Karpas-422 (cell line): ENCODE measurements at regions not wholly inside any gene's neighbourhood (a gene's known extent, or its start where the extent isn't known, plus 50 kb on each side); places are given as distances from the start of the nearest gene placed in this dataset.

Experiments used
- DNase-seq: peaks from one replicate; pipeline ENCODE4 v3.0.0-alpha.2; 2015
- H2AFZ ChIP-seq: fragments of 200-600 bp; sonication (generic); 2 replicates; pipeline ENCODE4 v1.6.1; 2014; ENCODE audit warnings: antibody characterized with exemption, low read length, mixed read lengths
- H3K27ac ChIP-seq: fragments of 200-600 bp; sonication (generic); 2 replicates; pipeline ENCODE4 v1.5.1; 2014; ENCODE audit warnings: mild to moderate bottlenecking, low read length, moderate library complexity
- H3K27me3 ChIP-seq: fragments of 200-600 bp; sonication (generic); 2 replicates; pipeline ENCODE4 v1.6.1; 2014; ENCODE audit warnings: low read length, mixed read lengths
- H3K36me3 ChIP-seq: fragments of 200-600 bp; sonication (generic); 2 replicates; pipeline ENCODE4 v1.6.1; 2014; ENCODE audit warnings: low read length, mixed read lengths; ENCODE audit not compliant: insufficient read depth
- H3K4me1 ChIP-seq: fragments of 200-600 bp; sonication (generic); 2 replicates; pipeline ENCODE4 v1.6.1; 2014; ENCODE audit warnings: mild to moderate bottlenecking, low read length, mixed read lengths
- H3K4me2 ChIP-seq: fragments of 200-600 bp; sonication (generic); 2 replicates; pipeline ENCODE4 v1.6.1; 2014; ENCODE audit warnings: low read length, low read depth, mild to moderate bottlenecking; ENCODE audit not compliant: poor library complexity, severe bottlenecking
- H3K4me3 ChIP-seq: fragments of 200-600 bp; sonication (generic); 2 replicates; pipeline ENCODE4 v1.5.1; 2014; ENCODE audit warnings: mild to moderate bottlenecking, antibody characterized with exemption, low read length, mixed read lengths
- H3K79me2 ChIP-seq: fragments of 200-600 bp; sonication (generic); 2 replicates; pipeline ENCODE4 v1.6.1; 2014; ENCODE audit warnings: mild to moderate bottlenecking, low read length, mixed read lengths
- H3K9ac ChIP-seq: fragments of 200-600 bp; sonication (generic); 2 replicates; pipeline ENCODE4 v1.6.0; 2014; ENCODE audit warnings: low read length
- H3K9me2 ChIP-seq: fragments of 200-600 bp; sonication (generic), shearing (Covaris generic); replicated peaks from 2 replicates; pipeline ENCODE4 v1.6.0; 2014; ENCODE audit warnings: mild to moderate bottlenecking, low read length, moderate library complexity; ENCODE audit not compliant: insufficient read depth
- H3K9me3 ChIP-seq: fragments of 300-700, 200-600 bp; sonication (generic); 2 replicates; pipeline ENCODE4 v1.6.1; 2014; ENCODE audit warnings: low read length, mixed read lengths
- H4K20me1 ChIP-seq: fragments of 200-600 bp; sonication (generic); 2 replicates; pipeline ENCODE4 v1.6.1; 2014; ENCODE audit warnings: mild to moderate bottlenecking, antibody characterized with exemption, low read length, low read depth; ENCODE audit not compliant: insufficient read depth

- H2AFZ ChIP-seq = no peak overlapping the region
- no peak overlapping the region for H3K4me3 ChIP-seq
- no peaks in the 10 kb centered on the region for H3K27me3 ChIP-seq
- no peaks in the 10 kb centered on the region for H3K9me3 ChIP-seq
- no peaks in the 10 kb centered on the region for H3K9me2 ChIP-seq
- H3K79me2 ChIP-seq = no peaks in the 10 kb centered on the region
- no peaks in the 10 kb centered on the region for H3K4me1 ChIP-seq
- DNase-seq = no peak
- H3K27ac ChIP-seq = no peak overlapping the region
- no peaks in the 10 kb centered on the region for H4K20me1 ChIP-seq
- no peaks in the 10 kb centered on the region for H3K36me3 ChIP-seq
- H3K9ac ChIP-seq = no peak overlapping the region
- H3K4me2 ChIP-seq = no peak overlapping the region
Observed at GRCh38 chr4:114091546-114091945, 112.1 kb upstream of the ARSJ start.

GRCh38 chr4:114093221-114093715 is 113.8 kb upstream of the ARSJ start:
- DNase-seq = no peak
- H3K79me2 ChIP-seq = no peaks in the 10 kb centered on the region
- no peak overlapping the region for H3K9ac ChIP-seq
- H3K4me1 ChIP-seq = no peaks in the 10 kb centered on the region
- no peak overlapping the region for H3K4me3 ChIP-seq
- no peaks in the 10 kb centered on the region for H3K27me3 ChIP-seq
- no peak overlapping the region for H2AFZ ChIP-seq
- H3K27ac ChIP-seq = no peak overlapping the region
- no peaks in the 10 kb centered on the region for H3K9me2 ChIP-seq
- H4K20me1 ChIP-seq = no peaks in the 10 kb centered on the region
- no peak overlapping the region for H3K4me2 ChIP-seq
- H3K9me3 ChIP-seq = no peaks in the 10 kb centered on the region
- H3K36me3 ChIP-seq = no peaks in the 10 kb centered on the region

GRCh38 chr4:114100288-114101031 is 121.0 kb upstream of the ARSJ start:
- no peak overlapping the region for H3K4me2 ChIP-seq
- no peaks in the 10 kb centered on the region for H3K27me3 ChIP-seq
- no peak for DNase-seq
- no peak overlapping the region for H3K27ac ChIP-seq
- no peaks in the 10 kb centered on the region for H4K20me1 ChIP-seq
- H3K79me2 ChIP-seq = no peaks in the 10 kb centered on the region
- H3K9me2 ChIP-seq = no peaks in the 10 kb centered on the region
- no peaks in the 10 kb centered on the region for H3K4me1 ChIP-seq
- H3K4me3 ChIP-seq = no peak overlapping the region
- no peaks in the 10 kb centered on the region for H3K9me3 ChIP-seq
- no peak overlapping the region for H2AFZ ChIP-seq
- no peaks in the 10 kb centered on the region for H3K36me3 ChIP-seq
- H3K9ac ChIP-seq = no peak overlapping the region

GRCh38 chr4:114103908-114104307 is 124.5 kb upstream of the ARSJ start:
- no peak for DNase-seq
- no peaks in the 10 kb centered on the region for H3K36me3 ChIP-seq
- H3K4me2 ChIP-seq = no peak overlapping the region
- no peaks in the 10 kb centered on the region for H3K27me3 ChIP-seq
- H3K79me2 ChIP-seq = no peaks in the 10 kb centered on the region
- no peak overlapping the region for H3K9ac ChIP-seq
- no peaks in the 10 kb centered on the region for H3K4me1 ChIP-seq
- H3K27ac ChIP-seq = no peak overlapping the region
- no peaks in the 10 kb centered on the region for H3K9me3 ChIP-seq
- no peak overlapping the region for H3K4me3 ChIP-seq
- H2AFZ ChIP-seq = no peak overlapping the region
- H3K9me2 ChIP-seq = no peaks in the 10 kb centered on the region
- no peaks in the 10 kb centered on the region for H4K20me1 ChIP-seq

GRCh38 chr4:114108869-114109268 is 129.4 kb upstream of the ARSJ start:
- H3K79me2 ChIP-seq = no peaks in the 10 kb centered on the region
- no peak overlapping the region for H3K27ac ChIP-seq
- no peak overlapping the region for H3K4me3 ChIP-seq
- H4K20me1 ChIP-seq = no peaks in the 10 kb centered on the region
- no peak overlapping the region for H3K4me2 ChIP-seq
- no peaks in the 10 kb centered on the region for H3K36me3 ChIP-seq
- DNase-seq = no peak
- H3K9me3 ChIP-seq = no peaks in the 10 kb centered on the region
- H3K9me2 ChIP-seq = no peaks in the 10 kb centered on the region
- H3K9ac ChIP-seq = no peak overlapping the region
- H3K27me3 ChIP-seq = no peaks in the 10 kb centered on the region
- no peak overlapping the region for H2AFZ ChIP-seq
- H3K4me1 ChIP-seq = no peaks in the 10 kb centered on the region

- no peak overlapping the region for H3K4me2 ChIP-seq
- no peak overlapping the region for H2AFZ ChIP-seq
- H3K27me3 ChIP-seq = no peaks in the 10 kb centered on the region
- no peaks in the 10 kb centered on the region for H3K9me3 ChIP-seq
- H4K20me1 ChIP-seq = no peaks in the 10 kb centered on the region
- H3K27ac ChIP-seq = no peak overlapping the region
- no peak overlapping the region for H3K4me3 ChIP-seq
- no peaks in the 10 kb centered on the region for H3K9me2 ChIP-seq
- no peaks in the 10 kb centered on the region for H3K4me1 ChIP-seq
- H3K36me3 ChIP-seq = no peaks in the 10 kb centered on the region
- no peaks in the 10 kb centered on the region for H3K79me2 ChIP-seq
- no peak for DNase-seq
- no peak overlapping the region for H3K9ac ChIP-seq
Observed at GRCh38 chr4:114109776-114110175, 130.3 kb upstream of the ARSJ start.

- H3K9me2 ChIP-seq = no peaks in the 10 kb centered on the region
- no peak overlapping the region for H3K9ac ChIP-seq
Observed at GRCh38 chr4:114115526-114115925, 136.1 kb upstream of the ARSJ start.

GRCh38 chr4:114116861-114117260 is 137.4 kb upstream of the ARSJ start:
- Histone ChIP-seq H3K79me2 (no peaks in the 10 kb centered on the region), H3K4me2 (no peak overlapping the region), H3K27ac (no peak overlapping the region), H4K20me1 (no peaks in the 10 kb centered on the region), H3K9me3 (no peaks in the 10 kb centered on the region), H3K4me3 (no peak overlapping the region), H3K9ac (no peak overlapping the region), H2AFZ (no peak overlapping the region), H3K9me2 (no peaks in the 10 kb centered on the region), H3K36me3 (no peaks in the 10 kb centered on the region), H3K4me1 (no peaks in the 10 kb centered on the region), H3K27me3 (no peaks in the 10 kb centered on the region)
- no peak for DNase-seq

More at GRCh38 chr4:114115526-114115925, 136.1 kb upstream of the ARSJ start:
- no peaks in the 10 kb centered on the region for H3K36me3 ChIP-seq
- H3K79me2 ChIP-seq = no peaks in the 10 kb centered on the region
- no peaks in the 10 kb centered on the region for H3K9me3 ChIP-seq
- H3K4me2 ChIP-seq = no peak overlapping the region
- H2AFZ ChIP-seq = no peak overlapping the region
- no peaks in the 10 kb centered on the region for H4K20me1 ChIP-seq
- H3K27ac ChIP-seq = no peak overlapping the region
- no peak for DNase-seq
- no peaks in the 10 kb centered on the region for H3K27me3 ChIP-seq
- H3K4me3 ChIP-seq = no peak overlapping the region
- no peaks in the 10 kb centered on the region for H3K4me1 ChIP-seq
